Activated naive CD4-positive, alpha-beta T cell treated with Interleukin-2 at 50 U/mL for 16 hours (primary cell): ENCODE measurements at regions not wholly inside any gene's neighbourhood (a gene's known extent, or its start where the extent isn't known, plus 50 kb on each side); places are given as distances from the start of the nearest gene placed in this dataset.
"Not testable (repeated sequence)": the region's sequence is repeated elsewhere in the genome, so short reads cannot be mapped to it uniquely, and the experiment has no call there.

Experiments
- DNase-seq: peaks from one replicate; pipeline ENCODE4 v3.0.0-alpha.2; 2020

DNA sequence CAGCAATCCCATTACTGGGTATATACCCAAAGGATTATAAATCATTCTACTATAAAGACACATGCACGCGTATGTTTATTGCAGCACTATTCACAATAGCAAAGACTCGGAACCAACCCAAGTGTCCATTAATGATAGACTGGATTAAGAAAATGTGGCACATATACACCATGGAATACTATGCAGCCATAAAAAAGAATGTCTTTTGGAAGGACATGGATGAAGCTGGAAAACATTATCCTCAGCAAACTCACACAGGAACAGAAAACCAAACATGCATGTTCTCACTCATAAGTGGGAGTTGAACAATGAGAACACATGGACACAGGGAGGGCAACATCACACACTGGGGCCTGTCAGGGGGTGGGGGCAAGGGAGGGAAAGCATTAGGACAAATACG lies 143.7 kb upstream of the IVNS1ABP start:
- DNase-seq, result not testable (repeated sequence)

DNA sequence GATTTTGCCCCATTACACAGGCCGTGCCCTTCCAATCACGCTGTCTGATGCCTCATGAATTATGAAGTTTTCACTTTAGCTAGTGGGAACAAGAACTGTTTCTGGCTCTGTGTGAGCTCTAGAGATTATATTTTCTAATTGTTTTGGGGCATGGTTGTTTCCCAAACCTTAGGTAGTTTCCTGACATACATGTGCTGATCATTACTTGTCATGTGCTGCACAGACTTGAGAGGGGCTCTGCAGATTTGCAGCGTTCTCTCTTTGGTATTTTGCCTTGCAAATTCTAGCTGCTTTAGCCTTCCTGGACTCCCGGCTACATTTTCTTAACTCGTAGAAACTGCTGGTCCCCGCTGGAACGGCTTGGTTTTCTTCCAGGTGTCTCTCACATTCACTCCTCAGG lies 142.1 kb upstream of the IVNS1ABP start:
- DNase-seq, result no peak

DNA sequence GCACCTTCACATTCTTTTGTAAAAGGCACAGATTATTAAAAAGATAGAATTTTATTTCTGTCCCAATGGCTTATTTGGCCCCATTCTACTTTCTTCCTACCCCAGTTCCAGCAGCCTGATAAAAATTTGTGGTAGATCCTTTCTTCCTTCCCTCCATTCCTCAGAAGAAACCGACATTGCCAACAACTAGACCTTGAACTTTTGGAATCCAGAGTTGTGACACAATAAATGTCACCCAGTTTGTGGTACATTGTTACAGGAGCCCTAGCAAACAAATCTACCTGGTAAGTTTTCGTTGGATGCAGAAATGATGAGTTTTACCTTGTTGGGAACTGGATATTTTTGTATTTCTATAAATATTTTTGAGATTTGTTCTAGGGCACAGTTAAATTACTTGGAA lies 141.6 kb upstream of the IVNS1ABP start:
- no peak for DNase-seq

DNA sequence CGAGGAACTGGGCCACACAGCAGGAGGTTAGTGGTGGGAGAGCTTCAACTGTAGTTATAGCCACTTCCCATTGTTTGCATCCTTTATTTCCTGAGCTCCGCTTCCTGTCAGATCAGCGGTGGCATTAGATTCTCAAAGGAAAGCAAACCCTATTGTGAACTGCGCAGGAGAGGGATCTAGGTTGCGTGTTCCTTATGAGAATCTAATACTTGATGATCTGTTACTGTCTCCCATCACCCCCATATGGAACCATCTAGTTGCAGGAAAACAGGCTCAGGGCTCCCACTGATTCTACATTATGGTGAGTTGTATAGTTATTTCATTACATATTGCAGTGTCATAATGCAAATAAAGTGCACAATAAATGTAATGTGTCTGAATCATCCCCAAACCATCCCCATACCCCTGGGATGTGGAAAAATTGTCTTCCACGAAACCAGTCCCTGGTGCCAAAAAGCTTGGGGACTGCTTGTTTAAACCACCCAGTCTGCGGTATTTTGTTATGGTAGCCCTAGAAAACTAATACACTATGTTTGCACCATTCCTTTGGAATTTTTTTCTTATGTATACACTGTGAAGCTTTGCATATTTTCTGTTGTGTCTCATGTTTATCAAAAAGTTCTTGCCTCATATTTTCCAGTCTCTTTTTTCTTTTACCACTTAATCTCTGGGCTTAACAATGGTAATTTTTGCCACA lies 136.6 kb upstream of the IVNS1ABP start:
- DNase-seq, result no peak

DNA sequence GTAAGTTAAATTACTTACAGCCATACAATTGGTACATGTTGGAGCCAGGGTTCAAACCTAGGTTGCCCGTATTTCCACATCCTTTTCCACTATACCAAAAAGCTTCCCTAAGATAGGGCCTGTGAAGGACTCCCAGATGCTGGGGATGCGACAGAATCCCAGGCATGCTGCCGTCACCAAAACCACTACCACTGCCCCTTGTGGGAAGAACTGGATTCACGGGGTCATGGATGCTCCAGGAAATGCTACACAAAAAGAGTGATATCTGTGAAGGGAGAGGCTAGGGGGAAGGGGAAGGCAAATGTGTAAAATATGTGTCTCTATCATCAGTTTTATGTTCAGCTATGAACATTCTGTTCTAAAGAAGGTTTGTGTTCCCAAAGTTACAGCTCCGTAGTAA lies 133.9 kb upstream of the IVNS1ABP start:
- DNase-seq, result no peak

DNA sequence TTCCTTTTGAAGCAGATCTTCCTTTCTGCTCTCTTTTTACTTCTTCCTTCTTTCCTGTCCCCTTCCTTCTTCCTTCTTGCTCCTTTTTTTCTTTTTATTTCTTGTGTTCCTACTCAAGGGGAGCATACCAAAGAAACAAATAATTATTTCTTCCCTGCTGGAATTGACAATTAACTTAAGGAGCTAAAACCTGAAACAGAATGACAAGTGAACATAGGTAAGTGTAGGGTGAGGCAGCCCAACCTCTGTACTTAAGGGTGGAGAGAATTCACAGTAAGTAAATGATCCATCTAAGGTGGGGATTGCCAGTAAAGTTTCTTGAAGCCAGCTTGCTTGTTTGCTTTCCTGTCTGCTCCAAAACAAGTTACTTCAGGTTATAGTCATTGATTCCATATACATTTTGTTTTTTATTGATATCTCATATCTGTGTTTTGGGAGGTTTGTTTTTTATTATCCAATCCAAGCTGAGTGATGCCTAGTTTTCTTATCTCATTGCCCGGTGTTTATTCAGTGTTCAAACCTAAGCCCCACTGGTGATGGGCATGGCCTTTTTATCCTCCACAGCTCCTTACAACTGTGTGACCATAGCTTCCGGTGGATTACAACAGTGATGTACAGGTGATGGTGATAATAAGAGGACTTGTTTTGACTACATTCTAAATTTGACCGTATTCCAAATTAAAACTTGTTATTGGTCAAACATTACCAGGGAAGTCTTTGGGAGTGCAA lies 133.2 kb upstream of the IVNS1ABP start:
- DNase-seq, result no peak

DNA sequence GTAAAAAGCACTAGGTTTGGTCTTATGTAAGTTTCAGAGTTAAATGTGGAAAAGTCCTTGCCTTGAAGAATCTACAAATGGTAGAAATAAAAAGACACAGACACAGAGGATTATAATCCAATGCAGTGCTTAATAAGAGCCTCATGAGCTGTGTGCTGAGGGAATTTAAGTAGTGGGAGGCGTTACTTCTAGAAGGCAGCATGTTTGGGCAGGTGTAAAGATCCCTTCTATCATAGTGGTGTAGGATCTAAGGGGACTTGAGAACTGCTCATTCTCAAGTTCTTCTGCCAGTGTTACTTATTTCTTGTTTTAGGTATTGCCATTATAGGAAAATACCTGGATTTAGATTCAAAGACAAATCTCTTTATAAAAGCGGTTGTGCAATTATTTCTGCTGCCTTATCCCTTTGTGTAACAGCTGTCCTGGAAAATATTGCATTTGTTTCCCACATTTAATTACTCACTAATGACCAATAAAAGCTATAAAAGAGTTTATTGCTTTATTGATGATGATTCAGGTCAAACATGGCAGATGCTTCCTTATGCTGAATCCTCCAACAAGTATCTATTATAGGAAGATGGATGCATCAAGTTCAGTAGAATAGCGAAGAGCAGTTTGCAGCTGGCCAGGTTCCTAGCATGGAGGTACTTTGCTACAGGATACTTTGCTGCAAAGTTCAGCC lies 132.5 kb upstream of the IVNS1ABP start:
- no peak for DNase-seq

DNA sequence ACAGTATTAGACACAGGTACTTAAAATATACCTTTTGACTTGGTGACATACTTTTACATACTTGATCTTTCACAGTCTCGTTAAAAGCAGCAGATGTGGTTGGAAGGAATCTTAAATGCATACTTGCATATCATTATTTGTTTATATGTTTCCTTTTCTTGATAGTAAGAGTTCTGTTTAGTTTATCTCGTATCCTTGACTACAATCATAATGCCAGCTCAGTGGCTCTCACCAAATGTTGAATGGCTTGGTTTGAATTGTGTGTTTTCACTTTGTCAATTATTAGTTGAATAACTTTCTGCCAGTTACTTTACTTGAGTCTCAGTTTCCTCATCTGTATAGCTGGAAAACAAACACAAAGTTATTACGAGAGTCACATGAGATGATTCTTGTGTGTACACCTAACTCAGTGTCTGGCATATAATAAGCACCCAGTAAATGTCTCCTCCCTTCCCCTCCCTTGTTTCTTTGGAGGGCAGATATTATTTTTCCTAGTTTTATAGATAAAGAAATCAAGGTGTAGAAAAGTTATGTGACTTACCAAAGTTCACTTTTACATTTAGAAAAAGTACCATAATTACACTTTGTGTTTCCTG lies 131.6 kb upstream of the IVNS1ABP start:
- no peak for DNase-seq

DNA sequence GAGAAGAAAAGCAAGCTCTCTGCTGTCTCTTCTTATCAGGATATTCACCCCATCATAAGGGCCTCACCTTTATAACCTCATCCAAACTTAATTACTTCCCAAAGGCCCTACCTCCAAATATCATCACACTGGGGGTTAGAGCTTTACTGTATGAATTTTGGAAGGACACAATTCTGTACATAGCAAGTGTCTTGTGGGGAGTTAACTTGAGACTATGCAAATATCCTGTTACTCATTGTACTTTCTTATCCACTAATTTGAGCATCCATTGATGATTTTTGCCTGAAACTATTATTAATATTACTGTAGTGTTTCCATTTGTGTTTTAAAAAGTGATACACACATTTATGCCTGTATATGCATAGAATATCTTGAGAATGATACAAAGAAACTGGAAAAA lies 129.1 kb upstream of the IVNS1ABP start:
- DNase-seq, result no peak

DNA sequence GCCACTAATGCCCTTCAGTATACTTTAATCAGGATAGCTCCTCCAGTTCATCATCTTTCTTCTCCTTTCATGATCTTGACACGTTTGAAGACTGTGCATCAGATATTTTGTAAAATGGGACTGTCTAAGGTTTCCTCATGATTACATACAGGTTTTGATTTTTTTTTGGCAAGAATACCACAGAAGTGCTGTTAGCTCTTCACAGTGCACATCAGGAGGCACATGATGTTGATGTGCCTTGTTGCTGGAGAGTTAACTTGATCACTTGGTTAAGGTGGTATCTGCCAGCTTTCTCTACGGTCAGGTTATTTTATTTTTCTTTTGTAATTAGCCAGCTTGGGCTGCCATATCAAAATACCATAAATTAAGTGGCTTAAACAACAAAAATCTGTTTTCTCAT lies 128.6 kb upstream of the IVNS1ABP start:
- no peak for DNase-seq

DNA sequence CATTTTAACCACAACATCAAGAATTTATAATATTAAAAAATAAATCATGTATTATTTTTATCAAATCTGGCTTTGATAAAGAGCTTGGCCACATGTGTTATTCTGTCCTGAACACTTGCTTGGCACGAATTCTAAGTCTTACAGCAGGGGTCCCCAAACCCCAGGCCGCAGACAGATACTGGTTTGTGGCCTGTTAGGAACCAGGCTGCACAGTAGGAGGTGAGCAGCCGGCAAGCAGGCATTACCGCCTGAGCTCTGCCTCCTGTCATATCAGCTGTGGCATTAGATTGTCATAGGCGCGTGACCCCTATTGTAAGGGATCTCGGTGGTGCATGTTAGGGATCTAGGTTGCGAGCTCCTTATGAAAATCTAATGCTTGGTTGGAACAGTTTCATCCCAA lies 127.6 kb upstream of the IVNS1ABP start:
- no peak for DNase-seq

DNA sequence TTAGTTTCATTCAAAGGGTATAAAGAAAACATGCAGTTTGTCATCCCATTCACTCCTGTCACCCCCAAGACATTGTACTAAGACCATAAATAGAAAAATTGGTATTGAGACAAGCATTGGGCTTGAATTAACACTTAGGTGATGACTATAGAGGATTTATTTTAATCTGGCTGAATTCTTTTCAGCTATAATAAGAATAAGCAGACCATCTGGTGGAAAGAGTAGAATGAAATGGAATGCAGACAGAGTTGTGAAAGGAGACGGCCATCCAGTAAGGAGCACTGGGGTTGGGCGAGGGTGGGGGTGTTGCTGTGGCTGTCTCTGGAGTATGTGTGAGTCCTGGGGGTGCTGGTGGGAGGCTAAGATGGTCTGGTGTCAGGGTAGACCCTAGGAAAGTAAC lies 125.0 kb upstream of the IVNS1ABP start:
- no peak for DNase-seq

DNA sequence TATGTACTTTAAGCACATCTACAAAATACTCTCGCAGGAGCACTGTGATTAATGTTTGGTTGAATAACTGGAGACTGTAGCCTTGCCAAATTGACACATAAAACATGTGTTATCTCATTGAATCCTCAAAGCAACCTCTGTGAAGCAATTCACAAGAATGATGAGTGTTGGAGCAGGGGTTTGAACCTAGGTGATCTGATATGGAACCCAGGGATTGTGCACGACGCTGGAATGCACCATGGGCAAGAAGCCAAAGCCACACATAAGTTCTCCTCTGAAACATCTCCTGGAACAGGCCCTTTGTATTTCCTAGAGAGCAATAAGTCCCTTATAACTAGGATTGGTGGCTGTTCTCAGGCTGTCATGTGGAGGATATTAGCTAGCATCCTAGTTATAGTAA lies 124.6 kb upstream of the IVNS1ABP start:
- no peak for DNase-seq

DNA sequence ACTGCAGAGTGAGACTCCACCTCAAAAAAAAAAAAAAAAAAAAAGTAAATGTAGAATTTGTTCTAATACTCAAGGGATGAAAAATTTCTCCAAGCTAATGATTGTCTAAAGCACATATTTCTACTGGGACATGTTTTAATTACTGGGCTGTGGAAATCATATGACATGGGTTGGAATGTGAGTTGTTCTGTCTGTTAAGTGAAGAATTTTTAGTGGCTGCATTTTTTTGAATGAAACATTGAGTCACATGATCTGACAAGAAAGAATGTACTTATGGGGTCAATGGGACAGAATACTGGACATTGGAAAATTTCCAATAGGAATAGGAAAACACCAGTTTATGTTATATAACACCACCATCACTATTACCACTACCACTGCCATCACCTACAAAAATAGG lies 123.8 kb upstream of the IVNS1ABP start:
- no peak for DNase-seq

DNA sequence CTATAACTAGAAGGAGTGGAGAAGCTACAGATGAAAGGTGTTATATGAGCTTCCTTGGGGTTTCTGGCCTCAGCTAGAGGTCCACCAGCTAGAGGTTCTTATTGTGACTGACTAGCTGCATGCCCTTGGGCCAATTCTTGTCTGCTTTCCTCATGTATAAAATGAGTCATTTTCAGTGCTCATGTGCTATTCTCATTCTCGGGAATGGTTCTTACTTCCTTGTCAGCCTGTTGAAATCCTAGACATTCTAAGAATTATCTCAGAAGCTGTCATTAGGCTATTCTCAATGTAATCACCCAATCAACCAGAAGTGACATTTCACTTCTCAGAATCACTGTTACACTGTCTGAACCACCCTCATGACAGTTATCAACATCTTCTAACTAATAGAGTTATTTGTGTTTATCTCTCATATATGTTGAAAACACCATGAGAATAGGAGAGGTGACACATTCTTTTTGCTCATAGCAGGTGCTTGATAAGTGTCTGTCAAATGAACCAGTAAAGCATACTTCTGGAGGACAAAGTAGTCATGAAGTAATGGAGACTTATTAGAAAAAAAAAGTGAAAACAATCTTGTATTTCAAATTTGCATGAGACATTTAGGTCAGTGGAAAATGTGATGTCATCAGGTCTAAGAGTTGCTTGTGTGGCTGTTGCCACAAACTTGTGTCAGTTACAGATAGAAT lies 122.8 kb upstream of the IVNS1ABP start:
- DNase-seq, result peak; percentile 31

DNA sequence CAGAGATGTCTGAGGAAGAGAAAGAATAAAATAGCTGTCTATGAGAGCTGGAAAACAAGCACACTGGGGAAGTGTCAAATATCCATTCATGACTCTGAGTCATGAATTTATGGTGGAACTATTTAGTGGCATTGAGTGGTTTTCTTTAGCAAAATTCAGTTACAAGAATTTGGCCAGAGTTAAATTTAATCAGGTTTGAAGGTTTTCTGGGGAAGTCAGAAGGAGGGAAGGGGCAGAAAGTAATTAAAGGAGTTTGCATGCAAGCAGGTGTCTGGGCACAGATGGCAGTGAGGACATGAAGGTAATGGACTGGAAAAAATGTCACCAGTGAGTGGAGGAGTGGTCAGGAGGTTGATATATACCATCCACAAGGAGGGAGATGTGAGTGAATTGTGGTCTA lies 121.9 kb upstream of the IVNS1ABP start:
- no peak for DNase-seq

DNA sequence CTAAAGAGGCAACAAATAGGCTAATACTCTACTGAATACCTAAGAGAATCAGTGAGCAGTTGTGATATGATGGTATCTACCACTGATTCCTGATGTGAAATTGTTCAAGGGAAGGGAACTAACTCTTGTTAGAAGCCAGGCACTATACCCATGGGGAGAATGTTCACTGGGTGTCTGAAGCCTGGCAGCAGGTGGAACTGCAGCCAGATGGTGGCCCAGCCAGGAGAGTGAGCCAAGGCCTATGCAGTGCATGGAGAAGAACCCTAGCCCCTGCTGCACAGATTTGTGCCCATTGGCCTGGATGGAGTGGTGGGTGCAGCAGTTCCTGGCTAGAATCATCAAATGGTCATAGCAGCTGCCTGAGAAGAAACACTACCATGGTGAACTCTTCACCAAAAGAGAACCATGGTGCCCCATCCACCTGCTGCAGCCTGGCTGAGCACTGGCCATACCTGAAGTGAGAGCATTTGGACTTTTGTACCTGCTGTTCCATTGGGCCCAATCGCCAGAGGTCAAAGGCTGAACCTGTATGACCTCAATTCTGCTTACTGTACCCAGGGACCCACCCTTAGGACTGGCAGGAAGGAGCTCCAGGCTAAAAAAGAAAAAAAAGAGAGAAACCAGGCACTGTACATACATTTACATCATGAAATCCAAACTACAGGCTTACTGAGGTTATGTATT lies 118.8 kb upstream of the IVNS1ABP start:
- DNase-seq, result no peak

DNA sequence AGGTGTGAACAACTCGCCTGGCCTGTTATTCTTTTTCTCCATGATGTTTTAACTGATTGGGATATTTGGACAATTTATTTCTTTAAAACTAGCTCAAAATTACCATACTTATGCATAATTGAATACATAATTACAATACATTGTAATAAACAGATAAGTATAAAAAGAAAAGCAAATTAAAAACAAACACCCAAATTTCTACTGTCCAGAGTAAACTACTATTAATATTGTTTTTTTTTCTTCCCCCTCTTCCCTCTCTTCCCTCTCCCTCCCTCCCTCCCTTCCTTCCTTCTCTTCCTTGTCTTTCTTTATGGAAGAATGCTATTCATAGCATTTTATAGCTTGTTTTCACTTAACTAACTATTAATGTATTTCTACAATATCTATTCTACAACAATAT lies 117.7 kb upstream of the IVNS1ABP start:
- DNase-seq, result no peak

DNA sequence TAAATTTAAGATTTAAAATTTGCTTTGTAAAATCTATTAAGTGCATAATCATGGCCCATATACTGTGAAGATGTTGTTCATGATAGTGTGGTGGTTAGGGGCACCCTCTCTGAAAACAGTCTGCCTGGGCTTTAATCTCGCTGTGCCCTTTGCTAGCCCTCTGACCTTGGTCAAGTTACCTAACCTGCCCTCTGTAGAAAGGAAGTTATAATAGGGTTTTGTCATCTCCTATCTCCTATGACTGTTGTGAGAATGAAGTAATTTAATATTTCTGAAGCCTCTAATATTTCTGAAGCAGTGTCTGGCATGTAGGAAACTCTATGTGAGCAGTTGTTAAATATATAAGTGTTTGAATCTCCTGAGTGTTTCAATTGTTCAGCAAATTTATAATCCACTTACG lies 116.6 kb upstream of the IVNS1ABP start:
- DNase-seq, result no peak

DNA sequence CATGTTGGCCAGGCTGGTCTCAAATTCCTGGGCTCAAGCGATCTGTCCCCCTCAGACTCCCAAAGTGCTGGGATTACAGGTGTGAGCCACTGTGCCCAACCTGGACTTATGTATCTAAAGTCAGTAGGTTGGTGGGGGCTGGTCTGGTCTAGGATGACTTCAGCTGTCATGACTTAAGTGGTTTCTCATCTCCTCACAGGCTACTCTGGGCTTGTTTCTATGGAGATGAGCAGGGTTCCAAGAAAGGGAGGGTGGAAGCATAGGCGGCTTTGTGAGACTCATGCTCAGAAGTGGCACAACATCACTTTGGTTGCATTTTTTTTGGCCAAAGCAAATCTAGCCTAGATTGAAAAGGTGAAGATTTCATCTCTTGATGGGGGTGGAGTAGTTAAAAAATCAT lies 115.9 kb upstream of the IVNS1ABP start:
- no peak for DNase-seq

DNA sequence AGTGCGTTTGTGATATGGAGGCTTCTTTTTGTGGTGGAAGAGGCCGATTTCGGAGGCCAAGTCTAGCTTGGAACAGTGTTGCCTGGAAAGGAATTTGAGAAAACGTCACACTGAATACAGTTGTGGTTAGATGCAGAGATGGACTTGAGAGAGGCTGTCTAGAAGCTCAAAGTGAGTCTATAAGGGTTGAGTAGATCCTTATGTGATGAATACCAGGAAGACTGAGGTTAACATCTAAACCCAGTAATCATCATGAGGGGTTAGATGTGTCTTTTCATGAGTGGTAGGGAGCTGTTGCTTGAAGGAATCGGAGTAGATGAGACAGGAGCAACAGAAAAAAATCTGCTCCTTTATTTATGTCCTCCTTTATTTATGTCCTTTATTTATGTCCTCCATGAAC lies 114.6 kb upstream of the IVNS1ABP start:
- DNase-seq, result no peak

DNA sequence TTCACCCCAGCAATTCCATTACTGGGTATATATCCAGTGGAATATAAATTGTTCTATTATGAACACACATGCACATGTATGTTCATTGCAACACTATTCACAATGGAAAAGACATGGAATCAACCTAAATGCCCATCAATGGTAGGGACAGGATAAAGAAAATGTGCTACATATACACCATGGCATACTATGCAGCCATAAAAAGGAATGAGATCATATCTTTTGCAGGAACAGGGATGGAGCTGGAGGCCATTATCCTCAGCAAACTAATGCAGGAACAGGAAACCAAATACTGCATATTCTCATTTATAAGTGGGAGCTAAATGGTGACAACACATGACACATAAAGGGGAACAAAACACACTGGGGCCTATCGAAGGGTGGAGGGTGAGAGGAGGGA lies 112.6 kb upstream of the IVNS1ABP start:
- not testable (repeated sequence) for DNase-seq

DNA sequence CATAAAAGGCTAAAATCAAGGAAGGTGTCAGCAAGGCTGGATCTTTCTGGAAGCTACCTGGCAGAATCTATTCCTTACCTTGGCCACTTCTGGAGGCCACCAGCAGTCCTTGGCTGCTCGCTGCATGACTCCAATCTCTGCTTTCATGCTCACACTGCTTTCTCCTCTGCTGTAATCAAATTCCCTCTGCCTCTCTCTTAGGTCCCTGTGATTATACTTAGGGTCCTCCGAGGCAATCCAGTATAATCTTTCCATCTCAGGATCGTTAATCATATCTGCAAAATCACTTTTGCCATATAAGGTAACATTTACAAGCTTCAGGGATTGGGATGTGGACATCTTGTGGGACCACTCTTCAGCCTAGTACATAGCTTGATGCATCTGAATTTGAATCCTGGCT lies 110.7 kb upstream of the IVNS1ABP start:
- DNase-seq, result no peak
